Endometrium (tissue), 2 donors: ENCODE measurements at regions not wholly inside any gene's neighbourhood (a gene's known extent, or its start where the extent isn't known, plus 50 kb on each side); places are given as distances from the start of the nearest gene placed in this dataset.
"Not testable (repeated sequence)": the region's sequence is repeated elsewhere in the genome, so short reads cannot be mapped to it uniquely, and the experiment has no call there.

Experiments used
- FAIRE-seq: peaks from 2 replicates; lab custom pipeline; 2012; peaks lifted over from hg19 to GRCh38; lab: Jason Lieb, UNC
- donor health status: control.
- donor health status: control.

GRCh38 chr20:56689318-56689717 is 60.2 kb downstream of the TFAP2C start:
- FAIRE-seq: no peak

- no peak for FAIRE-seq
Observed at GRCh38 chr20:56689852-56690485, 60.9 kb downstream of the TFAP2C start.

DNA sequence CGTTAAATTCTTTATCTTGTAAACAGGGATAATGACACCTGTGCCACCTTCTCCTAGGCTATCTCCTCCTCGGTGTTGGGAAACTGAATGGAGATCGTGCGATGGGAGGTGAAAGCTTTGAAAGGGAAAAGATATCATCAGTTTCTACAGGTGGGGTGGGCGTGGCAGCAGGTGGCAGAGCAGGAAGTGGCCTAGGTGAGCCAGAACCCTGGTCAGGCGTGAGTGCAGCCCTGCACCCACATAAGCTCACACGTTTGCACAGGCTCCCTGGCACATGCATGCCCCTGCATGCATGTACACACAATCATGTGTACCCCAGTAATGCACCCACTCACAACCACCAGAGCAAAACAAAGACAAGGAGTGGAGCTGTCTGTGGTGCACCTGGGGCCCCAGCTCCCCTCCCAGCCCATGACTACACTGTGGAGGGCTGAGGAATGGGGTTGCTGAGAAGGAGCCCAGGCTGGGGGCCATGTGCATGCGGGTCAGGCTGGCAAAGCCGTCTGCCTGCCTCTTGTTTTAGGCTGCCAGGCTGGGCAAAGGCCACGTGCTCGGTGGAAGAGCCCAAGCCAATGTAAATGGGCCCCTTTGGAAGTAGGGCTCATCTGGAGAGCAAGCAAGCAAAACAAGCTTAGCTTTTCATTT is 61.5 kb downstream of the TFAP2C start:
- no peak for FAIRE-seq

GRCh38 chr20:56691325-56691998 is 62.4 kb downstream of the TFAP2C start:
- no peak for FAIRE-seq

- FAIRE-seq: no peak
Observed at GRCh38 chr20:56693217-56693616, 64.1 kb downstream of the TFAP2C start.

DNA sequence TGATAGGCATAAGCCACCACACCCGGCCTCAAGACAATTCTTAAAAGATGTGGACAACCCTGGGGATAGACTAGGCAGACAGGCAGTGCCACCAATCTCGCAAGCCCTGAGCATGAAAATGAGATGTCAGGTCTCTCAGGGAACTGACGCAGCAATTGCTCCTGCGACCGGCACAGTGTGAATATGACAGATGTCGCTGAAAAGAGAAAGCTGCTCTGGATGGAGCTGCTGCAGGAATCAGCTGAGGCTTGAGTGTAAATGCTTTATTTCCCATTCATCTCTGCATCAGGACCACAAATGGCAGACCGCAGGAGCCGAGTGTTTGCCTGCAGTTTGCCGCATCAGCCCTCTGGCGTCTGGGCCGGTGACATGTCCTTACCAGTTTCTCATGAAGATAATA is 68.4 kb downstream of the TFAP2C start:
- no peak for FAIRE-seq

DNA sequence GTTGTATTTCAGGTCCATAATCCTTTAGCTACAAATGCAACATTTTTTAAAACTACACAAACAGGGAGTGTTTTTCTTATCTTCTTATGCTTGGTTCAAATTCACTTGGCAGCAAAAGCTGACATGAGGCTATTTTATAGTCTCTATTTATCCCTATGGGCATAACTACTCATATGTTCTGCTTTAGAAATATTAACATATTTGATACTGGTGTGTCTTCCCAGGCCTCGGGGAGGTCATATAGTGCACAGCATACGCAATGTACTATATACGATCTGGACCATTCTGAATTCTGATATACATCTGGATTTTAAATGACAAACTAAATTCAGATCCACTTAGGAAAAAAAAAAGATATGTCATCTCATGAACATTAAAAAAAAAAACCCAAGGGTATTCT is 69.2 kb downstream of the TFAP2C start:
- FAIRE-seq: no peak

GRCh38 chr20:56698749-56699148 is 69.6 kb downstream of the TFAP2C start:
- no peak for FAIRE-seq

DNA sequence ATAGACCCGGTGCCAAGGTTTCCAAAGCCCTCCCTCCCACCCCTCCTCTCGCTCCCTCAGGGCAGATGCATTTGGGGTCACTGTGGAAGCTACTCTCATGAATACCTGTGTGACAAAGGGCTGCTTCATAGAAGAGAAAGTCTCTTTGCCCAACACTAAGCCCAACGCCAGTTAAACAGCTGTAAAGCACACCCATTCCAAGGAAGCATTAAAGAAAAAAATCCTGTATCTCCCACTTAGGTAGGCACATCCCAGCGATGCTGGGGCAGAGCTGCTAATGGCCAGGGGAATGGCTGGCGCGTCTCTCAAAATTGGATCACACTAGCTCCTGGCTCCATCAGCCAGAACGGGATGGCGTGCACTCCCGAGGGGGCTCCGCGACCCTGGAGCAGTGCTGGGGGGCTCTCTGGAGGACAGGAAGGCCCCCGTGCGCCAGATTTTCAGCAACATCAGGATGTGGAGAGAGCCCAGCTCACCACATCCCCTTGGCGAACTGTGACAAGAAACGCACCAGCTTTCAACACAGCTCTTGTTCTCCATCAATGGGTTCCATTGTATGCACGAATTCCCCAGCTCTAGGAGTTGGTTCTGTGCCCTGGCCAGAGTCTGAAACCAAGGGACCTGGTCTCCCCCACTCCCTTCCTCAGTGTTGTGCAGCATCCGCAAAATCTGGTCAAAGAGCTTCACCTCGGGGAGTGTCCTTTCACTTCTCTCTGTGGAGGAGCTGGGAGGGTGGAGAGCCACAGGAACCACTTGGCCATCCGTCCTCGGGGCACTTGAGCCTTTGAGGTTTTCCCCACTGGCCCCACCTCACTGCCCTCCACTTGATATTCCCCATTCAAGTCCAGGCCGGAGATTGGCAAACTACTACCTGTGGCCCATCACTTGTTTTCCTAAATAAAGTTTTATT is 74.1 kb downstream of the TFAP2C start:
- no peak for FAIRE-seq

- FAIRE-seq: no peak
Observed at GRCh38 chr20:56706867-56707360, 77.8 kb downstream of the TFAP2C start.

- FAIRE-seq: no peak
Observed at GRCh38 chr20:56708991-56709390, 79.9 kb downstream of the TFAP2C start.

GRCh38 chr20:56710125-56710524 is 81.0 kb downstream of the TFAP2C start:
- no peak for FAIRE-seq

- not testable (repeated sequence) for FAIRE-seq
Observed at GRCh38 chr20:56710577-56710976, 81.5 kb downstream of the TFAP2C start.

DNA sequence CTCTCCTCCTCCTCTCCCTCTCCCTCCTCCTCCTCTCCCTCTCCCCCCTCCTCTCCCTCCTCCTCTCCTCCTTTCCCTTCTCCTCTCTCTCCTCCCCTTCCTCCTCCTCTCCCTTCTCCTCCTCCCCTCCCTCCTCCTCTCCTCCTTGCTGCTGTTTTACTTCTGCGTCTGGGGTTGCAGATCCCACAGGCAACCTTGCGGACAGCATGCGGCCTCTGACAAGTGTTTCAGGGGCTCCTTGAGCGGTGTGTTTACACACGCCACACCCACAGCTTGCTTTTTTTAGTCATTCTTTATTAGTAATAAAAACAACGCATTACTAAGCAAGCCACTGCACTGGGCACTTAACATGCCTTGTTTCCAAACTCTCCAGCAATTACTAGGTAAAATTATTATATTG is 81.9 kb downstream of the TFAP2C start:
- no peak for FAIRE-seq

DNA sequence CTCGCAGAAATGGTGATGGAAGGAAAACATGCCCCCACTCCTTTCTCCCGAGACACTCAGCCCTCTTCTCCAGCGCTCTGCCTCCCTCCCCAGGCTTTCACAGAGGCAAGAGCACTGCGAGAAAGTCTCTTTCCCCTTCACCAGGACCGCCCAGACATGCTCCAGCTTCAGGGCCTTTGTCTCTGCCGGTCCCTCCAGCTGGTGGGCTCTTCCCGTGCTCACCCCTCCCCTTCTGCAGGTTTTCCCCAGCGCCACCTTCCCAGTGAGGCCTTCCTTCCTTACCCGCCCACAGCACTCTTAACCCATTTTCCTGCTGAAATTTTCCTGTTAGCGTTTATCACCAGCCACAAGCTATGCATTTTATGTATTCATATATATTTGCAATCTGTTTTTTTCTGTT is 86.2 kb downstream of the TFAP2C start:
- FAIRE-seq: no peak

DNA sequence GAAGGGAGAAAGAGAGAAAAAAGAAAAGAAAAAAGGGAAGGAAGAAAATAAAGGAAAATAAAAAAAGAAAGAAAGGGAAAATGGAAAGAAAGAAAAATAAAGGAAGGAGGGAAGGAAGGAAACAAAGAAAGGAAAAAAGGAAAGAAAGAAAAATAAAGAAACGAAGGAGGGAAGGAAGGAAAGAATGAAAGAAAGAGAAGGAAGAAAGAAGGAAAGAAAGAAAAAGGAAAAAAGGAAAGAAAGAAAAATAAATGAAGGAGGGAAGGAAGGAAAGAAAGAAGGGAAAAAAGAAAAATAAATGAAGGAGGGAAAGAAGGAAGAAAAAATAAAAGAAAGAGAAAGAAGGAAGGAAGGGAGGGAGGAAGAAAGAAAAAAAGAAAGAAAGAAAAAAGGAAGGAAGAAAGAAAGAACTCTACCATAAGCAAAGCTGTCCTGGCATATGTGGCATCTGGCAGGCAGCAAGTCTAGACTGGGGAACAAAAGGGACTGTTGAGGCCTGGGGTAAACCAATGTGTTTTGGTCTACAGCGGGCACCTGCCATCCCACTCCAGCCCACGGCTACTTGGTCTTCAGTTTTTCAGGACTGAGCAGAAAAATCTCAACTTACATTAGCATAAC is 86.9 kb downstream of the TFAP2C start:
- FAIRE-seq: no peak

- no peak for FAIRE-seq
Observed at GRCh38 chr20:56716806-56717205, 87.7 kb downstream of the TFAP2C start.

GRCh38 chr20:56718816-56719215 is 89.7 kb downstream of the TFAP2C start:
- FAIRE-seq: no peak

- FAIRE-seq: no peak
Observed at GRCh38 chr20:56720620-56721213, 91.6 kb downstream of the TFAP2C start.

GRCh38 chr20:56722042-56722441 is 92.9 kb downstream of the TFAP2C start:
- no peak for FAIRE-seq

- no peak for FAIRE-seq
Observed at GRCh38 chr20:56723331-56723730, 94.2 kb downstream of the TFAP2C start.
